HG03354 (cell line): ENCODE measurements at regions not wholly inside any gene's neighbourhood (a gene's known extent, or its start where the extent isn't known, plus 50 kb on each side); places are given as distances from the start of the nearest gene placed in this dataset.
A peak's percentile ranks its signal among the peaks of the same experiment; 100 is the strongest.

Experiments used
- ATAC-seq: cut with Tn5 transposase; IDR thresholded peaks from one replicate; pipeline ENCODE4 v1.9.1; 2021; ENCODE audit warnings: mild to moderate bottlenecking; ENCODE audit not compliant: unreplicated experiment, poor library complexity, severe bottlenecking

DNA sequence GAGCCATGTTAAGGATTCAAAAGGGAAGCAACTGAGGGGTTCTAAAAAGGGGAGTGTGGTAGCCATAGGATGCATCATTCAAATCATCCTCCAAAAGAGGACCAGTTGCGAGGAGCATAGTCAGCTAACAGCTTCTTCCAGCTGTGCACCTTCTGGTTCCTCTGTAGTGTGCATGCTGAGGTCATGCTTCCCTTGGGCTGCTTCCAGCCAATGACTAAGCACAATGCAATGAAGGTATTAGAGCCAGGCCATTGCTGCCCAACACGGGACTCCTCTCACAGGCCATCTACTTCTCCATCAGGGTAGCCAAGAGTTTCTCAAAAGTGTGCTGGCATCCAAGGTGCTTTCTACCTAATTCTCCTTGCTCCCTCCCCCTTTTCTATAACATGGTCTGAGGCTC is 69.2 kb upstream of the ARID2 start:
- ATAC-seq, result no peak

GRCh38 chr12:45663455-45663854 is 66.1 kb upstream of the ARID2 start:
- no peak for ATAC-seq

DNA sequence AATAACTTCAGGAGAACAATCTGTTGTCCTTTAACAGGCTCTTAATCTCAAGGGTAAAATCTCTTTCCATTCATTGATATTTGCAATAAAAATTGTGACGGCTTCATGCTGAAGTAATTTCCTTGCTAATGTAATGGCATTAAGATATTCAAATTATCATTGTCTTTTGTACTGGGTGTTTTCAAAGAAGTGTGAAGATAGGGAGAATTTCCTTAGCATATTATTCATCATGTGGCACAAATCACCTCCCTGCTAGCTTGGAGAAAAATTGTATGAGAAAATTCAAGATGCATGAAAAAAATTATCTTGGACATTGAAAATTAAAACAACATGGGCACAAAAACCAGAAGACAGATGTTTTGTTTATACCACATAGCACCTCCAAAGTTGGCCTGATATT is 63.6 kb upstream of the ARID2 start:
- ATAC-seq, result no peak

DNA sequence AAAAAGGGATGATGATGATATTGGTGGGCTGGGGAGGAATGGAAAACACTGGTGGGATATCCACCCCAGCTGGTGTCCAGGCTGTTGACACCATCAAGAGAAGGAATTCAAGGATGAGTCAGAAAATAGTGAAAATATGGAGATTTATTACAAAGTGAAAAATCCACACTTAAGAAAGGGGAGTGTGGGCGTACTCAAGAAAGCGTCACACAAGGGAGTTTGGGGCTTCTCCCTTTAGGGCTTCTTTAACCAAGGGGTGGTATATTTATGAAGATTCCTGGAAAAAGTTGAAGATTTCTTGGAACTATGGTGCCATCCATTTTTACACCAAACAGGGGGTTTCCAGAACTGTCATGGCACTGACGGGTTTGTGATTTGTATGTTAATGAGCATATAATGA is 63.1 kb upstream of the ARID2 start:
- no peak for ATAC-seq

- ATAC-seq, result no peak
These were observed 62.7 kb upstream of the ARID2 start for GRCh38 chr12:45666816-45667215.

DNA sequence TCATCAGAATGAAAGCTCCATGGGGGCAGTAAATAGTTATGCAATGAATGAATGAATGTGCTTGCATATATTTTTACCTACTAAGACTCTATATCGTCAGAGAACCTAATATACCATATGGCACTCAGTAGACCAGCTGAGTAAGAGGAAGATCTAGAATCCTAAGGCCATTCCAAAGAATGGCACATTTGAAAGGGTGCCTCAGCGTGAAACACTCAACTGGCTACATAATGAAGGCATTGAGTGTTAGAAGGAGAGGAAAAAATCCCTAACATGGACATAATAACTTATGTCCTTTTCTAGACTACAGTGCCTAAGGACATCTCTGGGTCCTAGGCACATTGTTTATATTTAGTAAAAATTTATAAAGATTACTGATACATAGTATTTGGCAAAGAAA is 61.7 kb upstream of the ARID2 start:
- no peak for ATAC-seq

GRCh38 chr12:45668641-45669040 is 60.9 kb upstream of the ARID2 start:
- ATAC-seq, result peak; percentile 9

GRCh38 chr12:45669093-45669492 is 60.4 kb upstream of the ARID2 start:
- peak; percentile 89 for ATAC-seq

GRCh38 chr12:45669792-45670191 is 59.7 kb upstream of the ARID2 start:
- no peak for ATAC-seq

- peak; percentile 58 for ATAC-seq
These were observed 59.0 kb upstream of the ARID2 start for GRCh38 chr12:45670346-45671065.

GRCh38 chr12:45671254-45671653 is 58.3 kb upstream of the ARID2 start:
- no peak for ATAC-seq

- no peak for ATAC-seq
These were observed 55.1 kb upstream of the ARID2 start for GRCh38 chr12:45674181-45674977.

DNA sequence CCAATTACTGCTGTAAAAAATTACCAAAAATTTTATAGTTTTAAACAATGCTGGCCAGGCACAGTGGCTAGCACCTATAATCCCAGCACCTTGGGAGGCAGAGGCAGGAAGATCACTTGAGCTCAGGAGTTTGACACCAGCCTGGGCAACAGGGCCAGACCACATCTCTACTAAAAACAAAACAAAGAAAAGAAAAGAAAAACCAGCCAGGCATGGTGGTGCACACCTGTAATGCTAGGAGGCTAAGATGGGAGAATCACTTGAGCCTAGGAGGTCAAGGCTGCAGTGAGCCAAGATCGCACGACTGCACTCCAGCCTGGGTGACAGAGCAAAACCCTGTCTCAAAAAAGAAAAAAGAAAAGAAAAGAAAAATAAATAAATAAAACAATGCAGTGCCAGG is 54.0 kb upstream of the ARID2 start:
- ATAC-seq, result no peak
